ENCODE measurements at regions not wholly inside any gene's neighbourhood (a gene's known extent, or its start where the extent isn't known, plus 50 kb on each side); places are given as distances from the start of the nearest gene placed in this dataset.

DNA sequence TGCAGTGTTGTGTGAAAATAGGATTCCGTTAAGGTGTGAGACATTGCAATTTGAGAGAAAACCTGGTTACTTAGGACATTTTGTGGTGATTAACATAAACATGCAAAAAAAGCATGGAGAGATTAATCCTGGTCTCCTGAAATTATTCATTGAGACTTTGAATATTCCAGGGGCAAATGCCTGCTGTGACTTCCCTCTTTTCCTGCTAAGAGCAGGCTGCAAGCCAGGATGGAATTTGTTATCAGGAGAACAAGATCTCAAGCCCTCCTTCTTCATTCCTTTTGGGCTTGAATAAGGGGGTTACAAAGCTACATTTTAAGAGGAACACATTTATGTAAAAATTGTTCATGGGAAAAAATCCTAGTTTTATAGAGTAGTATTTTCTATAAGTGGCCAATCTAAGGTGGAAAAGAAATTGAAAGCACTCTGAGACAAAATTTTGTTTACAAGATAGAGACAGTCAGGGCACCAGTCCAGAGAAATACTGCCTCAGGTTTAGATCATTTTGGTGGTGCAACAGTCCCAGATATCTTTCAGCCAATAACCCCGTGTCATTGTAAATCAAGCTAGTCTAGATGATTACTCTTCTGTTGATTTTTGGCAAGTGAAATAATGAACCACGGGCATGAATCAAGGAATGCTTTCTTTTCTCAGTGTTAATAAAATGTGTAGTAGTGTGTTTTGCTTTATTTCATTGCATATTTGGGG lies 1528.3 kb upstream of the AGA start:
- TF ChIP-seq, protein P1, sequence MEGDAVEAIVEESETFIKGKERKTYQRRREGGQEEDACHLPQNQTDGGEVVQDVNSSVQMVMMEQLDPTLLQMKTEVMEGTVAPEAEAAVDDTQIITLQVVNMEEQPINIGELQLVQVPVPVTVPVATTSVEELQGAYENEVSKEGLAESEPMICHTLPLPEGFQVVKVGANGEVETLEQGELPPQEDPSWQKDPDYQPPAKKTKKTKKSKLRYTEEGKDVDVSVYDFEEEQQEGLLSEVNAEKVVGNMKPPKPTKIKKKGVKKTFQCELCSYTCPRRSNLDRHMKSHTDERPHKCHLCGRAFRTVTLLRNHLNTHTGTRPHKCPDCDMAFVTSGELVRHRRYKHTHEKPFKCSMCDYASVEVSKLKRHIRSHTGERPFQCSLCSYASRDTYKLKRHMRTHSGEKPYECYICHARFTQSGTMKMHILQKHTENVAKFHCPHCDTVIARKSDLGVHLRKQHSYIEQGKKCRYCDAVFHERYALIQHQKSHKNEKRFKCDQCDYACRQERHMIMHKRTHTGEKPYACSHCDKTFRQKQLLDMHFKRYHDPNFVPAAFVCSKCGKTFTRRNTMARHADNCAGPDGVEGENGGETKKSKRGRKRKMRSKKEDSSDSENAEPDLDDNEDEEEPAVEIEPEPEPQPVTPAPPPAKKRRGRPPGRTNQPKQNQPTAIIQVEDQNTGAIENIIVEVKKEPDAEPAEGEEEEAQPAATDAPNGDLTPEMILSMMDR (IDR thresholded peaks at IDR 0.05; ENCODE audit: insufficient read depth, low read length) = no peak
- TF ChIP-seq POLR2AphosphoS5 (IDR thresholded peaks at IDR 0.05; ENCODE audit: low read depth) (no peak), SPI1 (IDR thresholded peaks at IDR 0.05; ENCODE audit: borderline replicate concordance, low read depth) (no peak), GABPA (IDR thresholded peaks at IDR 0.05; ENCODE audit: low read depth) (no peak)
- TF ChIP-seq, protein P2, sequence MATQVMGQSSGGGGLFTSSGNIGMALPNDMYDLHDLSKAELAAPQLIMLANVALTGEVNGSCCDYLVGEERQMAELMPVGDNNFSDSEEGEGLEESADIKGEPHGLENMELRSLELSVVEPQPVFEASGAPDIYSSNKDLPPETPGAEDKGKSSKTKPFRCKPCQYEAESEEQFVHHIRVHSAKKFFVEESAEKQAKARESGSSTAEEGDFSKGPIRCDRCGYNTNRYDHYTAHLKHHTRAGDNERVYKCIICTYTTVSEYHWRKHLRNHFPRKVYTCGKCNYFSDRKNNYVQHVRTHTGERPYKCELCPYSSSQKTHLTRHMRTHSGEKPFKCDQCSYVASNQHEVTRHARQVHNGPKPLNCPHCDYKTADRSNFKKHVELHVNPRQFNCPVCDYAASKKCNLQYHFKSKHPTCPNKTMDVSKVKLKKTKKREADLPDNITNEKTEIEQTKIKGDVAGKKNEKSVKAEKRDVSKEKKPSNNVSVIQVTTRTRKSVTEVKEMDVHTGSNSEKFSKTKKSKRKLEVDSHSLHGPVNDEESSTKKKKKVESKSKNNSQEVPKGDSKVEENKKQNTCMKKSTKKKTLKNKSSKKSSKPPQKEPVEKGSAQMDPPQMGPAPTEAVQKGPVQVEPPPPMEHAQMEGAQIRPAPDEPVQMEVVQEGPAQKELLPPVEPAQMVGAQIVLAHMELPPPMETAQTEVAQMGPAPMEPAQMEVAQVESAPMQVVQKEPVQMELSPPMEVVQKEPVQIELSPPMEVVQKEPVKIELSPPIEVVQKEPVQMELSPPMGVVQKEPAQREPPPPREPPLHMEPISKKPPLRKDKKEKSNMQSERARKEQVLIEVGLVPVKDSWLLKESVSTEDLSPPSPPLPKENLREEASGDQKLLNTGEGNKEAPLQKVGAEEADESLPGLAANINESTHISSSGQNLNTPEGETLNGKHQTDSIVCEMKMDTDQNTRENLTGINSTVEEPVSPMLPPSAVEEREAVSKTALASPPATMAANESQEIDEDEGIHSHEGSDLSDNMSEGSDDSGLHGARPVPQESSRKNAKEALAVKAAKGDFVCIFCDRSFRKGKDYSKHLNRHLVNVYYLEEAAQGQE (IDR thresholded peaks at IDR 0.05; ENCODE audit: insufficient replicate concordance, low read depth) = no peak
- Histone ChIP-seq H3K27me3 (ENCODE audit: insufficient read depth, poor library complexity, severe bottlenecking) (no peaks in the 10 kb centered on the region), H3K4me3 (replicated peaks; ENCODE audit: insufficient read depth, low read length) (no peak overlapping the region), H3K27ac (replicated peaks) (no peak overlapping the region)
- DNase-seq (ENCODE audit: low read depth in 1 of 2, low spot score in 1 of 2) = no peak

DNA sequence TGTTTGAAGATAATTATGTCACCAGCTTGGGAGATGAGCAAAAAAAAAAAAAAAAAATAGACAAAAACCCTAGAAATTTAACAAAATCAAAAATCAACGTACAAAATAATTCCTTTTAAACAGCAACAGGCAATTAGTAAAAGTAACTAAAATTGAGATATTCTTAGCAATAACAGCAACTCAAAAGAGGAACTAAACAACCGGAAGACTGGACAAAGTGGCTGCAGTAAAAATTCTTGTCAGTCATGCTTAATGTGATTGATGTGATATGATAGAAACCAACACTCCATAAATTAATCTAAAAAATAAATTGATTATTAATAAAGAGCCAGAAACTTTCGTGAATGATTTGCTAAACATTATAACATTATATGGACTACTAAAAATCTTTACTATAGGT lies 1534.6 kb upstream of the AGA start:
- H3K4me3 ChIP-seq (replicated peaks; ENCODE audit: insufficient read depth, low read length) = no peak overlapping the region
- no peak for DNase-seq (ENCODE audit: low read depth in 1 of 2, low spot score in 1 of 2)
- H3K27ac ChIP-seq (replicated peaks) = no peak overlapping the region
- TF ChIP-seq POLR2AphosphoS5 (IDR thresholded peaks at IDR 0.05; ENCODE audit: low read depth) (no peak), GABPA (IDR thresholded peaks at IDR 0.05; ENCODE audit: low read depth) (no peak), SPI1 (IDR thresholded peaks at IDR 0.05; ENCODE audit: borderline replicate concordance, low read depth) (no peak)
- no peaks in the 10 kb centered on the region for H3K27me3 ChIP-seq (ENCODE audit: insufficient read depth, poor library complexity, severe bottlenecking)

DNA sequence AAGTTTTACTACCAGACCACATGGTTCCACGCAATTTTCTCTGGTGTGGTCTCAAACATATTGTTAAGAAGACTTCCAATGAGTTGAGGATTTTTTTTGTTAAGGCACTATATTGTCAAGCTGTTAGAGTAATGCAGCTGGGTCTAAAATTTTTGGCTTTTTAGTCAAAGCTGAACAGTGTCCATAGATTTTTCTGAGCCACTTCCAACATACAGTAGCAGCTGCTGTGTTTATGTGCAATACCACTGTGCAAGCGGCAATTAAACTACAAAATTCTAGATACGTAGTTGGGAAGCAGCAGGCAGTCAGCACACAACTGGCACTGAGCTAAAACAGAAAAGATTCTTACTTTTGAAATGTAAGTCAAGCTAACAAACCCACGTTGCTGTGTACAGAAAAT lies 1551.1 kb upstream of the AGA start:
- no peak for TF ChIP-seq POLR2AphosphoS5 (IDR thresholded peaks at IDR 0.05; ENCODE audit: low read depth)
- TF ChIP-seq SPI1 (IDR thresholded peaks at IDR 0.05; ENCODE audit: borderline replicate concordance, low read depth) = no peak
- TF ChIP-seq, protein P2 (IDR thresholded peaks at IDR 0.05; ENCODE audit: insufficient replicate concordance, low read depth) = no peak
- no peak for TF ChIP-seq GABPA (IDR thresholded peaks at IDR 0.05; ENCODE audit: low read depth)
- TF ChIP-seq, protein P1 (IDR thresholded peaks at IDR 0.05; ENCODE audit: insufficient read depth, low read length) = no peak
- no peak overlapping the region for H3K4me3 ChIP-seq (replicated peaks; ENCODE audit: insufficient read depth, low read length)
- no peak for DNase-seq (ENCODE audit: low read depth in 1 of 2, low spot score in 1 of 2)
- H3K27me3 ChIP-seq (ENCODE audit: insufficient read depth, poor library complexity, severe bottlenecking) = no peaks in the 10 kb centered on the region
- H3K27ac ChIP-seq (replicated peaks) = no peak overlapping the region

DNA sequence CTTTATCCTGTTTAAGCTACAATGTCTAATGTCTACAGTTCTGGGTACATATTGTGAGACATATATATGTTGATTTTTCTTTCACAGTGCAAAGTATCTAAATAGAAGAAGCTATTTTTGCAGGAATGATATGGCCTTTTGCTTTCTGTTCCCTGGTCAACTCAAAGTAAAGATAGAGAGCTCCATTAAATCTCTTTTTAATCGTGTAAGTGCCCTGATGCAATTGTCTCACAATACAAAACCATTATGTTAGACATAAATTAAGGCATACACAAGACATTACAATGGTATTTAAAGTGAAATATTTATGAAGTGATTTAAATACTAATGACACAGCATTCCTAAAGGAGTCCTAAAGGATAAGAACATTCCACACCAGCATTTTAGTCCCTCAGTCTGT lies 1559.7 kb upstream of the AGA start:
- TF ChIP-seq SPI1 (IDR thresholded peaks at IDR 0.05; ENCODE audit: borderline replicate concordance, low read depth) (no peak), POLR2AphosphoS5 (IDR thresholded peaks at IDR 0.05; ENCODE audit: low read depth) (no peak), GABPA (IDR thresholded peaks at IDR 0.05; ENCODE audit: low read depth) (no peak)
- TF ChIP-seq, protein P1 (IDR thresholded peaks at IDR 0.05; ENCODE audit: insufficient read depth, low read length) = no peak
- TF ChIP-seq, protein P2 (IDR thresholded peaks at IDR 0.05; ENCODE audit: insufficient replicate concordance, low read depth) = no peak
- DNase-seq (ENCODE audit: low read depth in 1 of 2, low spot score in 1 of 2) = no peak

More for the DNA sequence above, 1559.7 kb upstream of the AGA start:
- Histone ChIP-seq H3K4me3 (replicated peaks; ENCODE audit: insufficient read depth, low read length) (no peak overlapping the region), H3K27me3 (ENCODE audit: insufficient read depth, poor library complexity, severe bottlenecking) (no peaks in the 10 kb centered on the region), H3K27ac (replicated peaks) (no peak overlapping the region)

Measured in HL-60 (cell line).